ENCODE measurements at regions not wholly inside any gene's neighbourhood (a gene's known extent, or its start where the extent isn't known, plus 50 kb on each side); places are given as distances from the start of the nearest gene placed in this dataset.
A peak's percentile ranks its signal among the peaks of the same experiment; 100 is the strongest.

- Histone ChIP-seq H3K4me3 (no peak overlapping the region), H3K4me1 (replicated peaks) (peaks cover 17% of the 10 kb centered on the region), H3K27ac (no peak overlapping the region), H3K27me3 (replicated peaks) (no peaks in the 10 kb centered on the region), H3K36me3 (no peaks in the 10 kb centered on the region), H3K9me3 (replicated peaks) (no peaks in the 10 kb centered on the region)
- DNase-seq (ENCODE audit: low read depth in 1 of 2, low spot score in 2 of 2) = no peak
These were observed 51.8 kb upstream of the TLE1 start for GRCh38 chr9:81741103-81741502.

DNA sequence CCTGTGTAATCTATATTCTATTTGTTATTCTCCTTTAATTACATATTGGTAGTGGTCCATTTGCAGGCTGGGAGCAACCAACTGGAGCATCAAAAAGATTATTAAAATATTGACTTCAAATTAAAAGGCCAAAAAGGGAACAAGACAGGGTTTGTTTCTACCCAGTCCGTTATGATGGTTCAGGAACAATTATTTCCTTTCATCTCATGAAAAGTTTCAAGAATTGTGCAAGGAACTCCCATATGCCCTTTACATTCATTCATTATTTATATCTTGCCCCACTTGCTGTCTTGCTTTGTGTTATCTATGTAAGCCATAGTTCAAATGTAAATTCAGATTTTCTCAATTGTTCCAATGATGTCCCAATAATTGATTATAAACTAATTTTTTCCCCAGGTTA is 58.7 kb upstream of the TLE1 start:
- no peaks in the 10 kb centered on the region for H3K4me1 ChIP-seq (replicated peaks)
- H3K36me3 ChIP-seq = no peaks in the 10 kb centered on the region
- H3K27me3 ChIP-seq (replicated peaks) = no peaks in the 10 kb centered on the region
- no peak for DNase-seq (ENCODE audit: low read depth in 1 of 2, low spot score in 2 of 2)
- no peak overlapping the region for H3K27ac ChIP-seq
- H3K4me3 ChIP-seq = no peak overlapping the region
- no peaks in the 10 kb centered on the region for H3K9me3 ChIP-seq (replicated peaks)

DNA sequence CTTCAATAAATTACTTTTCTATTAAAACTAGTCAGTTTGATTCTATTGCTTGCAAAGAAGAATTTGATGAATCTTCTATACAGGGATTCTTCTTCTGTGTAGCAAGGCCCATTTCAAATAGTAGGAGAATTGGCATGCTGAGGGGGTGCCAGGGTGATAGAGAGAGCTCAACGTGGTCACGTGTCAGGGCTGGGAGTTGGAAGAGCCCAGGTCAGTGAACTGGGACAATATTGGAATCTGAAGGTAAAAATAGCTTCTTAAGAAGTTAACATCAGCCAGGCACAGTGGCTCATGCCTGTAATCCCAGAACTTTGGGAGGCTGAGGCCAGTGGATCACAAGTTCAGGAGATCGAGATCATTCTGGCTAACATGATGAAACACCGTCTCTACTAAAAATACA is 64.1 kb upstream of the TLE1 start:
- no peaks in the 10 kb centered on the region for H3K4me1 ChIP-seq (replicated peaks)
- H3K9me3 ChIP-seq (replicated peaks) = no peaks in the 10 kb centered on the region
- H3K4me3 ChIP-seq = no peak overlapping the region
- no peak overlapping the region for H3K27ac ChIP-seq
- no peaks in the 10 kb centered on the region for H3K27me3 ChIP-seq (replicated peaks)
- no peak for DNase-seq (ENCODE audit: low read depth in 1 of 2, low spot score in 2 of 2)
- no peaks in the 10 kb centered on the region for H3K36me3 ChIP-seq

DNA sequence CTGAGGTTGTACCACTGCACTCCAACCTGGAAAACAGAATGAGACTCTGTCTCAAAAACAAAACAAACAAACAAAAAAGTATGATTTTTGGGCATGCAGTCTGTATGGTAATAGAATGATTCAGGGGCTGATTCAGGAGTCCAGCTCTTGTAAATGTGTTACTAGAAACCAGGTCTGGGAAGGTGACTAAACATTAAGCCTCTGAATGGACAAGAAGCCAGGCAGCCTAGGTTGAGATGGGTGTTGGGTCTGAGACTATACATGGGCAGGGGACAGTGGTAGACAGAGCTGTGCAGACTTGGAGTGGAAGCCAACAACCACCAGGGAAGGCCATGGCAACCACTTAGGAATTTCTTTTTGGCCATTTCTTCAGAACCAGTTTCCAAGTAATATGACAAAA is 64.9 kb upstream of the TLE1 start:
- no peaks in the 10 kb centered on the region for H3K36me3 ChIP-seq
- H3K4me1 ChIP-seq (replicated peaks) = peaks cover 2% of the 10 kb centered on the region
- no peak for DNase-seq (ENCODE audit: low read depth in 1 of 2, low spot score in 2 of 2)
- H3K27me3 ChIP-seq (replicated peaks) = no peaks in the 10 kb centered on the region
- no peak overlapping the region for H3K27ac ChIP-seq
- no peaks in the 10 kb centered on the region for H3K9me3 ChIP-seq (replicated peaks)
- H3K4me3 ChIP-seq = no peak overlapping the region

DNA sequence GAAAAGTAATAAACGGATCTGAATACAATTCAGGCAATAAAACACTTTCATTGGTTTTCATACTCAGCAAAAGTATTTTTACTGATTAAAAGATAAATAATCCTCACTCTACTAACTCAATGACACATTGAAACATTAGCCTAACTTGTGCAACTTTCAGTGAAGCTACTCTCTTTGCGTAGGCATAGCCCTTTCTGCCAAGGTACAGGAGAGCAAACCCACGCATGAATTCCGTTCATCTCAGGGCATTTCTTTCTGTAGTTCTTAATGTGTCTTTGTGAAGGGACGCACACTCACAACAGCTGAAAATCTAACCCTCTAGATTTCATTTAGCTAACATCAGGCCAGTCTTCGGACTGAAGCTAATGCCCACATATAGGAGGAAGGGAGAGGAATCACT is 66.4 kb upstream of the TLE1 start:
- no peaks in the 10 kb centered on the region for H3K9me3 ChIP-seq (replicated peaks)
- no peak overlapping the region for H3K27ac ChIP-seq
- H3K4me1 ChIP-seq (replicated peaks) = peaks cover 17% of the 10 kb centered on the region
- DNase-seq (ENCODE audit: low read depth in 1 of 2, low spot score in 2 of 2) = no peak
- no peaks in the 10 kb centered on the region for H3K36me3 ChIP-seq
- H3K4me3 ChIP-seq = no peak overlapping the region
- H3K27me3 ChIP-seq (replicated peaks) = no peaks in the 10 kb centered on the region

GRCh38 chr9:81756561-81756960 is 67.2 kb upstream of the TLE1 start:
- no peak overlapping the region for H3K4me3 ChIP-seq
- H3K9me3 ChIP-seq (replicated peaks) = no peaks in the 10 kb centered on the region
- no peak for DNase-seq (ENCODE audit: low read depth in 1 of 2, low spot score in 2 of 2)
- no peaks in the 10 kb centered on the region for H3K27me3 ChIP-seq (replicated peaks)
- peaks cover 17% of the 10 kb centered on the region for H3K4me1 ChIP-seq (replicated peaks)
- H3K36me3 ChIP-seq = no peaks in the 10 kb centered on the region
- no peak overlapping the region for H3K27ac ChIP-seq

- no peak for DNase-seq (ENCODE audit: low read depth in 1 of 2, low spot score in 2 of 2)
These were observed 68.9 kb upstream of the TLE1 start for GRCh38 chr9:81758123-81758797.

DNA sequence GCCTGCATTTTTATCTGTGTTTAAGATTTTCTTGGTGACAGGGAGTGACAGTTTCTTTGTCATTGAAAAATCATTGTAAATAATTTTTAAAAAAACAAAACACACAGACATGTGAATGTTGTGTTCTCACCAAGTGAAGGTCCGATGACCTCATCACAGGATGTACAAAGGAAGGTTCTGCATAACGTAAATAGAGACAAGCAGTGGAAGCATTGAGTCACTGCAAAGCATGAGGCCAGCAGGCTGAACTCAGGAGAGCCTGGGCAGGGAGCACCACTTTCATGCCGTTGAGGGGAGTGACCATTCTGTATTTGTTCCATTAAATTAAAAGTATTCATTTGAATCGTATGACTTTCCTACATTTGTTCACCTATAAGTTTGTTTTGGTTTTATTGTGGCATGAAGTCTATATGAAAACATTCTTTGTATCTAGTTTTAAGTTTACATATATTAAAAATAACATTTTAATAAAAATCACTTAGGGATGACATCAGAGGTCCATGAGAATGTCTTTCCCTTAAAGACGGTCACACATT is 70.4 kb upstream of the TLE1 start:
- peak; percentile 73 to 83 for DNase-seq (ENCODE audit: low read depth in 1 of 2, low spot score in 2 of 2)
- Histone ChIP-seq H3K36me3 (no peaks in the 10 kb centered on the region), H3K27ac (peak overlapping the region; percentile 76), H3K4me3 (no peak overlapping the region), H3K9me3 (replicated peaks) (no peaks in the 10 kb centered on the region), H3K27me3 (replicated peaks) (no peaks in the 10 kb centered on the region), H3K4me1 (replicated peaks) (peaks cover 17% of the 10 kb centered on the region)

More at GRCh38 chr9:81758123-81758797, 68.9 kb upstream of the TLE1 start:
- Histone ChIP-seq H3K9me3 (replicated peaks) (no peaks in the 10 kb centered on the region), H3K4me3 (no peak overlapping the region), H3K4me1 (replicated peaks) (peaks cover 17% of the 10 kb centered on the region), H3K36me3 (no peaks in the 10 kb centered on the region), H3K27me3 (replicated peaks) (no peaks in the 10 kb centered on the region), H3K27ac (no peak overlapping the region)

GRCh38 chr9:81767921-81768320 is 78.6 kb upstream of the TLE1 start:
- H3K36me3 ChIP-seq = no peaks in the 10 kb centered on the region
- no peak overlapping the region for H3K4me3 ChIP-seq
- no peaks in the 10 kb centered on the region for H3K9me3 ChIP-seq (replicated peaks)
- no peaks in the 10 kb centered on the region for H3K27me3 ChIP-seq (replicated peaks)
- no peak for DNase-seq (ENCODE audit: low read depth in 1 of 2, low spot score in 2 of 2)
- H3K27ac ChIP-seq = no peak overlapping the region
- H3K4me1 ChIP-seq (replicated peaks) = peaks cover 19% of the 10 kb centered on the region

GRCh38 chr9:81771571-81771970 is 82.2 kb upstream of the TLE1 start:
- peak in 1 of 2 experiments; percentile 58 for DNase-seq (ENCODE audit: low read depth in 1 of 2, low spot score in 2 of 2)
- H3K9me3 ChIP-seq (replicated peaks) = no peaks in the 10 kb centered on the region
- no peaks in the 10 kb centered on the region for H3K27me3 ChIP-seq (replicated peaks)
- peaks cover 19% of the 10 kb centered on the region for H3K4me1 ChIP-seq (replicated peaks)
- H3K27ac ChIP-seq = peak overlapping the region; percentile 94
- no peaks in the 10 kb centered on the region for H3K36me3 ChIP-seq
- H3K4me3 ChIP-seq = no peak overlapping the region

DNA sequence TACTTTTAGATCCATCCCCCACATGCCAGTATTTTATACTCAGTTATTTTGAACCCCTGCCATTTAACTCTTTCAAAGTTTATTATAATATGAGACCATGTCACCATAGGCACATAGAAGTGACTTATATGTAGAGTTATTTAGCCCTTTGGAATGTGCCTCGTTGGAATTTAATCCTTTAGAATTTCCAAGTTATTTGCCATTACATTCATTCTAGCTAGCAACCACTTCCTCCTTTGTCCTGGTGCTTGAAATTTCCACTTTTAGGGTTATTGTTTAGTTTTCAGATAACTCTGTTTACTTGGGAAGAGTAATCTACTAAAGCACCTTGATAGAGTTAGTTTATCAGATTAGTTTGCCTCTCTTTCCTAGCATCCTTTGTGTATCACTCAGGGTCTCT is 82.8 kb upstream of the TLE1 start:
- peaks cover 19% of the 10 kb centered on the region for H3K4me1 ChIP-seq (replicated peaks)
- no peaks in the 10 kb centered on the region for H3K9me3 ChIP-seq (replicated peaks)
- no peaks in the 10 kb centered on the region for H3K36me3 ChIP-seq
- H3K27me3 ChIP-seq (replicated peaks) = no peaks in the 10 kb centered on the region
- H3K27ac ChIP-seq = peak overlapping the region; percentile 94
- H3K4me3 ChIP-seq = no peak overlapping the region
- peak in 1 of 2 experiments; percentile 72 for DNase-seq (ENCODE audit: low read depth in 1 of 2, low spot score in 2 of 2)

- no peak for DNase-seq (ENCODE audit: low read depth in 1 of 2, low spot score in 2 of 2)
- Histone ChIP-seq H3K36me3 (no peaks in the 10 kb centered on the region), H3K4me3 (no peak overlapping the region), H3K9me3 (replicated peaks) (no peaks in the 10 kb centered on the region), H3K27me3 (replicated peaks) (no peaks in the 10 kb centered on the region), H3K4me1 (replicated peaks) (peaks cover 14% of the 10 kb centered on the region), H3K27ac (no peak overlapping the region)
These were observed 87.0 kb upstream of the TLE1 start for GRCh38 chr9:81776390-81776789.

GRCh38 chr9:81776834-81777233 is 87.5 kb upstream of the TLE1 start:
- no peaks in the 10 kb centered on the region for H3K27me3 ChIP-seq (replicated peaks)

DNA sequence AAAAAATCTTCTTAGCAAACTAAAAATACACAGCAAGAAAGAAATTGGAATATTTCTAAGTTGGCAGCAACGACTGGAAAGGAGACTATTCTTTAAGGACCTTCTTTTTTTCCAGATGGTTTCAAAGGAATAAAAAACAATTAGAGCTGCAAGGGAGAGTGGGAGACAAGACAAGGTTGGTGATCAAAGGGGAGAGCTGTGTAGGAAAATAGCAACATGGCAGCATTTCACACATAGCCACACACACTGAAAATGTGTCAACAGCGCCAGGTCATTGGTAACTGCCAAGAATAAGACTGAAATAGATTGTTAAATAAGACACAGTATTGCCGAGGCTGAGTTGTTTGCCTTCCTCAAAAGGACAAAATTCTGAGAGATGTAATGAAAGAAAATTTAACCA is 88.1 kb upstream of the TLE1 start:
- H3K36me3 ChIP-seq = no peaks in the 10 kb centered on the region
- H3K27me3 ChIP-seq (replicated peaks) = no peaks in the 10 kb centered on the region
- no peak overlapping the region for H3K4me3 ChIP-seq
- peaks cover 5% of the 10 kb centered on the region for H3K4me1 ChIP-seq (replicated peaks)
- DNase-seq (ENCODE audit: low read depth in 1 of 2, low spot score in 2 of 2) = no peak
- no peaks in the 10 kb centered on the region for H3K9me3 ChIP-seq (replicated peaks)
- H3K27ac ChIP-seq = no peak overlapping the region

More at GRCh38 chr9:81776834-81777233, 87.5 kb upstream of the TLE1 start:
- DNase-seq (ENCODE audit: low read depth in 1 of 2, low spot score in 2 of 2) = no peak
- Histone ChIP-seq H3K4me3 (no peak overlapping the region), H3K9me3 (replicated peaks) (no peaks in the 10 kb centered on the region), H3K36me3 (no peaks in the 10 kb centered on the region), H3K4me1 (replicated peaks) (peaks cover 10% of the 10 kb centered on the region), H3K27ac (no peak overlapping the region)

Data from SJSA1 (cell line).